Endothelial cell of umbilical vein (primary cell): ENCODE measurements at regions not wholly inside any gene's neighbourhood (a gene's known extent, or its start where the extent isn't known, plus 50 kb on each side); places are given as distances from the start of the nearest gene placed in this dataset.

Experiments
- BruUV-seq: library from RNA; stranded (reverse); fragments of 400-500 nt; replicated peaks from 2 replicates; lab custom pipeline; 2021; lab: Mats Ljungman, UMichigan
- CTCF ChIA-PET: fragments of 300-600, 350-600 bp; sonication (Branson Sonifier 250); formaldehyde crosslinking; loops from one replicate; lab custom pipeline; 2021; ENCODE audit warnings: antibody characterized with exemption, inconsistent platforms; lab: Charles Lee
- POLR2A ChIA-PET: fragments of 300-600, 350-600 bp; sonication (Branson Sonifier 250); formaldehyde crosslinking; loops from one replicate; lab custom pipeline; 2021; ENCODE audit warnings: antibody characterized with exemption, inconsistent platforms; lab: Charles Lee
- DNase-seq: peaks from one replicate; pipeline ENCODE4 v3.0.0-alpha.2; 2011; ENCODE audit warnings: low read depth, low spot score
- FAIRE-seq: peaks from 2 replicates; lab custom pipeline; 2011; peaks lifted over from hg19 to GRCh38; lab: Jason Lieb, UNC
- H2AFZ ChIP-seq: 2 replicates; pipeline ENCODE4 v1.6.0; 2012; ENCODE audit warnings: low read depth, low read length, control low read depth, inconsistent platforms
- H3K27ac ChIP-seq: 2 replicates; pipeline ENCODE4 v1.5.1; 2011; ENCODE audit warnings: low read depth, mild to moderate bottlenecking, control low read depth, low read length, moderate library complexity; ENCODE audit not compliant: insufficient read depth
- H3K27me3 ChIP-seq, 2 experiments: 2 replicates each; pipeline versions ENCODE4 v1.6.0 to v1.6.1; 2011; ENCODE audit warnings: low read length in 2 of 2, mixed read lengths in 1 of 2; ENCODE audit not compliant: control insufficient read depth in 2 of 2, insufficient read depth in 2 of 2
- H3K36me3 ChIP-seq, 2 experiments: 2 replicates in 1 of 2; 3 replicates in 1 of 2; pipeline ENCODE4 v1.5.1; 2011; ENCODE audit warnings: low read length in 2 of 2, mild to moderate bottlenecking in 1 of 2, moderate library complexity in 1 of 2; ENCODE audit not compliant: control insufficient read depth in 2 of 2, insufficient read depth in 2 of 2; ENCODE audit errors: extremely low read depth in 1 of 2
- H3K4me1 ChIP-seq: 3 replicates; pipeline ENCODE4 v1.5.1; 2011; ENCODE audit warnings: mild to moderate bottlenecking, low read length; ENCODE audit not compliant: control insufficient read depth, insufficient read depth; ENCODE audit errors: extremely low read depth
- H3K4me2 ChIP-seq: 2 replicates; pipeline ENCODE4 v1.6.1; 2011; ENCODE audit warnings: low read length, control low read depth, mixed read lengths; ENCODE audit not compliant: insufficient read depth
- H3K4me3 ChIP-seq, 3 experiments: fragments of 200-600 bp in 1 of 3; sonication (generic), shearing (Covaris generic) in 1 of 3; replicated peaks in 1 of 3; 2 replicates each; pipeline ENCODE4 v1.5.1; 2011 to 2016; ENCODE audit warnings: control low read depth in 3 of 3, low read length in 3 of 3, mild to moderate bottlenecking in 2 of 3, inconsistent platforms in 1 of 3, low read depth in 1 of 3, moderate library complexity in 1 of 3; ENCODE audit not compliant: insufficient read depth in 1 of 3
- H3K79me2 ChIP-seq: 2 replicates; pipeline ENCODE4 v1.6.0; 2012; ENCODE audit warnings: low read length, inconsistent platforms; ENCODE audit not compliant: control insufficient read depth, insufficient read depth
- H3K9ac ChIP-seq: replicated peaks from 2 replicates; pipeline ENCODE3; 2011; ENCODE audit warnings: low read length, control low read depth; ENCODE audit not compliant: insufficient read depth; ENCODE audit errors: extremely low read depth
- H3K9me1 ChIP-seq: replicated peaks from 3 replicates; pipeline ENCODE4 v1.6.0; 2011; ENCODE audit warnings: mild to moderate bottlenecking, low read length; ENCODE audit not compliant: control insufficient read depth, insufficient read depth; ENCODE audit errors: extremely low read depth
- H3K9me3 ChIP-seq: replicated peaks from 2 replicates; pipeline ENCODE4 v1.5.1; 2012; ENCODE audit warnings: low read length, inconsistent platforms; ENCODE audit not compliant: control insufficient read depth, insufficient read depth
- H4K20me1 ChIP-seq: replicated peaks from 2 replicates; pipeline ENCODE3; 2011; ENCODE audit warnings: mild to moderate bottlenecking, low read length; ENCODE audit not compliant: control insufficient read depth, insufficient read depth; ENCODE audit errors: extremely low read depth
- EZH2 ChIP-seq: IDR thresholded peaks from 2 replicates; pipeline ENCODE4 v1.6.1; 2012; ENCODE audit warnings: borderline replicate concordance, low read depth, mild to moderate bottlenecking, moderate library complexity, low read length, inconsistent platforms; ENCODE audit not compliant: severe bottlenecking
- FOS ChIP-seq: IDR thresholded peaks from 2 replicates; pipeline ENCODE4 v1.6.1; 2011; ENCODE audit warnings: mild to moderate bottlenecking, low read length, moderate library complexity, borderline replicate concordance; ENCODE audit not compliant: insufficient read depth
- GATA2 ChIP-seq: IDR thresholded peaks from 2 replicates; pipeline ENCODE4 v1.7.0; 2011; ENCODE audit warnings: low read depth, mild to moderate bottlenecking, moderate library complexity, mixed read lengths, low read length; ENCODE audit not compliant: insufficient read length, insufficient read depth
- MAX ChIP-seq: IDR thresholded peaks from 2 replicates; pipeline ENCODE4 v1.6.1; 2011; ENCODE audit not compliant: insufficient read depth, insufficient read length
- MYC ChIP-seq: IDR thresholded peaks from one replicate; pipeline ENCODE4 v1.6.1; 2011; ENCODE audit warnings: mild to moderate bottlenecking, low read depth, low read length
- dilution Hi-C: fragments of 300-500 bp; cut with MboI; formaldehyde crosslinking; loops from one replicate; pipeline ENCODE4 v1.15.0; 2019; ENCODE audit warnings: low sequenced_read_pairs; ENCODE audit not compliant: extremely low pct_ligation_motif_present
- intact Hi-C: fragments of 100-400 bp; cut with micrococcal nuclease; formaldehyde crosslinking; loops from one replicate; pipeline ENCODE4 v1.10.0; 2022

- POLR2A ChIA-PET: no interaction called here
- H3K27ac ChIP-seq: no peak overlapping the region
- no TSS peak for BruUV-seq
These were observed 683.8 kb downstream of the DOK5 start for GRCh38 chr20:55159230-55159629.

GRCh38 chr20:55158446-55158845, 683.1 kb downstream of the DOK5 start:
- H3K27me3 ChIP-seq: no peaks in the 10 kb centered on the region
- no peak overlapping the region for H3K4me3 ChIP-seq
- CTCF ChIA-PET: no interaction called here
- H3K9me3 ChIP-seq: no peaks in the 10 kb centered on the region
- H3K27ac ChIP-seq: no peak overlapping the region
- no peak overlapping the region for H2AFZ ChIP-seq
- intact Hi-C loops: no loop called here
- POLR2A ChIA-PET: no interaction called here
- no peak for DNase-seq
- FAIRE-seq: no peak
- H3K9me1 ChIP-seq: no peaks in the 10 kb centered on the region
- H3K4me2 ChIP-seq: no peak overlapping the region
- no peaks in the 10 kb centered on the region for H3K79me2 ChIP-seq
- dilution Hi-C loops: no loop called here
- no peaks in the 10 kb centered on the region for H3K4me1 ChIP-seq
- TF ChIP-seq GATA2 (no peak), FOS (no peak), MAX (no peak), MYC (no peak), EZH2 (no peak)
- no peaks in the 10 kb centered on the region for H4K20me1 ChIP-seq
- no peaks in the 10 kb centered on the region for H3K36me3 ChIP-seq
- no peak overlapping the region for H3K9ac ChIP-seq
- no TSS peak for BruUV-seq

More at GRCh38 chr20:55159230-55159629, 683.8 kb downstream of the DOK5 start:
- H4K20me1 ChIP-seq: no peaks in the 10 kb centered on the region
- intact Hi-C loops (no loop called here), dilution Hi-C loops (no loop called here)
- no peak overlapping the region for H3K9ac ChIP-seq
- no peaks in the 10 kb centered on the region for H3K9me1 ChIP-seq
- H3K9me3 ChIP-seq: no peaks in the 10 kb centered on the region
- no peak for TF ChIP-seq FOS
- TF ChIP-seq GATA2: no peak
- no peak overlapping the region for H2AFZ ChIP-seq
- no peaks in the 10 kb centered on the region for H3K27me3 ChIP-seq
- H3K4me1 ChIP-seq: no peaks in the 10 kb centered on the region
- H3K36me3 ChIP-seq: no peaks in the 10 kb centered on the region
- H3K4me2 ChIP-seq: no peak overlapping the region
- DNase-seq (no peak), FAIRE-seq (no peak)
- CTCF ChIA-PET: no interaction called here
- H3K4me3 ChIP-seq: no peak overlapping the region
- H3K79me2 ChIP-seq: no peaks in the 10 kb centered on the region
